SK-N-SH (cell line): ENCODE measurements at regions not wholly inside any gene's neighbourhood (a gene's known extent, or its start where the extent isn't known, plus 50 kb on each side); places are given as distances from the start of the nearest gene placed in this dataset.

Source experiments
- CTCF ChIA-PET: fragments of 300-600, 350-600 bp; formaldehyde crosslinking; extraction: SDS; loops from one replicate; lab custom pipeline; 2021; lab: Yijun Ruan, JAX
- POLR2A ChIA-PET: fragments of 350-600 bp; sonication (Branson Sonifier 250); formaldehyde crosslinking; extraction: SDS; loops from one replicate; lab custom pipeline; 2020; ENCODE audit warnings: antibody characterized with exemption, inconsistent platforms; lab: Yijun Ruan, JAX
- DNase-seq: peaks from one replicate; pipeline ENCODE4 v3.0.0; 2012
- H2AFZ ChIP-seq: fragments of 200-600 bp; sonication (generic); 2 replicates; pipeline ENCODE4 v1.8.1; 2016; ENCODE audit warnings: antibody characterized with exemption, mild to moderate bottlenecking, low read depth
- H3F3A ChIP-seq: fragments of 200-600 bp; sonication (generic); replicated peaks from 2 replicates; pipeline ENCODE3; 2016; ENCODE audit warnings: antibody characterized with exemption, mild to moderate bottlenecking; ENCODE audit not compliant: insufficient read depth
- H3K27ac ChIP-seq, 2 experiments: fragments of 200-500 bp in 1 of 2; fragments of 200-600 bp in 1 of 2; sonication (Bioruptor generic) in 1 of 2; sonication (generic), shearing (Covaris generic) in 1 of 2; 2 replicates each; pipeline versions ENCODE4 v1.5.1 to v1.6.1; 2014 to 2016; ENCODE audit warnings: low read depth in 2 of 2, inconsistent platforms in 1 of 2, low read length in 1 of 2, mild to moderate bottlenecking in 1 of 2, mixed read lengths in 1 of 2
- H3K27me3 ChIP-seq: fragments of 200-600 bp; sonication (generic), shearing (Covaris generic); 2 replicates; pipeline ENCODE4 v1.6.1; 2016; ENCODE audit warnings: mixed run types; ENCODE audit not compliant: insufficient read depth
- H3K36me3 ChIP-seq, 2 experiments: fragments of 200-500 bp in 1 of 2; fragments of 200-600 bp in 1 of 2; sonication (Bioruptor generic) in 1 of 2; sonication (generic) in 1 of 2; replicated peaks in 1 of 2; 2 replicates each; pipeline versions ENCODE3 to v1.5.1; 2014 to 2016; ENCODE audit warnings: low read length in 1 of 2, mild to moderate bottlenecking in 1 of 2; ENCODE audit not compliant: insufficient read depth in 2 of 2, control insufficient read depth in 1 of 2
- H3K4me1 ChIP-seq, 2 experiments: fragments of 200-500 bp in 1 of 2; fragments of 200-600 bp in 1 of 2; sonication (Bioruptor generic) in 1 of 2; sonication (generic), shearing (Covaris generic) in 1 of 2; 2 replicates each; pipeline versions ENCODE4 v1.5.1 to v1.6.1; 2014 to 2016; ENCODE audit warnings: low read depth in 1 of 2, low read length in 1 of 2, mixed run types in 1 of 2; ENCODE audit not compliant: insufficient read depth in 2 of 2, control insufficient read depth in 1 of 2
- H3K4me2 ChIP-seq: fragments of 200-600 bp; sonication (generic), shearing (Covaris generic); 2 replicates; pipeline ENCODE4 v1.6.1; 2017; ENCODE audit warnings: mixed run types
- H3K4me3 ChIP-seq, 2 experiments: fragments of 200-500 bp in 1 of 2; fragments of 200-600 bp in 1 of 2; sonication (Bioruptor generic) in 1 of 2; sonication (generic), shearing (Covaris generic) in 1 of 2; 2 replicates each; pipeline versions ENCODE4 v1.5.1 to v1.8.1; 2014 to 2016; ENCODE audit warnings: low read depth in 2 of 2, inconsistent platforms in 1 of 2, low read length in 1 of 2, mild to moderate bottlenecking in 1 of 2, mixed read lengths in 1 of 2, moderate library complexity in 1 of 2
- H3K79me2 ChIP-seq: fragments of 200-600 bp; sonication (generic); 2 replicates; pipeline ENCODE4 v1.8.1; 2017; ENCODE audit warnings: mild to moderate bottlenecking; ENCODE audit not compliant: insufficient read depth
- H3K9ac ChIP-seq: fragments of 200-600 bp; sonication (generic); 2 replicates; pipeline ENCODE4 v1.6.1; 2017; ENCODE audit warnings: mixed run types
- H3K9me2 ChIP-seq: fragments of 200-600 bp; sonication (generic); 2 replicates; pipeline ENCODE4 v1.6.1; 2017; ENCODE audit warnings: mixed run types
- H3K9me3 ChIP-seq: fragments of 200-600 bp; sonication (generic); 2 replicates; pipeline ENCODE4 v1.6.1; 2017; ENCODE audit warnings: mixed run types, mild to moderate bottlenecking, moderate library complexity
- H4K20me1 ChIP-seq: fragments of 200-600 bp; sonication (generic); 2 replicates; pipeline ENCODE4 v1.6.1; 2017; ENCODE audit warnings: mild to moderate bottlenecking, mixed run types; ENCODE audit not compliant: insufficient read depth
- EZH2phosphoT487 ChIP-seq: fragments of 200-600 bp; sonication (generic); IDR thresholded peaks from 2 replicates; pipeline ENCODE4 v1.6.1; 2017; ENCODE audit warnings: low read depth, mixed run types, mild to moderate bottlenecking, antibody characterized with exemption, moderate library complexity, borderline replicate concordance
- FOSL2 ChIP-seq: IDR thresholded peaks from 2 replicates; pipeline ENCODE4 v1.4.0; 2012; ENCODE audit warnings: low read depth, mild to moderate bottlenecking, moderate library complexity, borderline replicate concordance
- FOXM1 ChIP-seq: IDR thresholded peaks from 2 replicates; pipeline ENCODE4 v1.4.0; 2012; ENCODE audit warnings: low read depth, mild to moderate bottlenecking
- JUND ChIP-seq: IDR thresholded peaks from 2 replicates; pipeline ENCODE4 v1.4.0; 2012
- MEF2A ChIP-seq: IDR thresholded peaks from 2 replicates; pipeline ENCODE4 v1.4.0; 2012; ENCODE audit warnings: low read depth, borderline replicate concordance
- MXI1 ChIP-seq: IDR thresholded peaks from 2 replicates; pipeline ENCODE4 v1.6.1; 2012; ENCODE audit warnings: mild to moderate bottlenecking, low read depth, low read length, improper control_type of control experiment
- NFIC ChIP-seq: IDR thresholded peaks from 2 replicates; pipeline ENCODE4 v1.4.0; 2012; ENCODE audit warnings: borderline replicate concordance
- POLR2AphosphoS5 ChIP-seq: IDR thresholded peaks from 2 replicates; pipeline ENCODE4 v1.6.1; 2012; ENCODE audit warnings: low read depth, low read length
- RAD21 ChIP-seq: IDR thresholded peaks from 2 replicates; pipeline ENCODE4 v1.6.1; 2012; ENCODE audit warnings: mild to moderate bottlenecking, low read length
- RCOR1 ChIP-seq: fragments of 150-350 bp; IDR thresholded peaks from 2 replicates; pipeline ENCODE4 v1.6.1; 2017; ENCODE audit warnings: antibody characterized with exemption, low read length
- RFX5 ChIP-seq: IDR thresholded peaks from 2 replicates; pipeline ENCODE4 v1.6.1; 2012; ENCODE audit warnings: mild to moderate bottlenecking, improper control_type of control experiment, low read length
- RXRA ChIP-seq: IDR thresholded peaks from 2 replicates; pipeline ENCODE4 v1.4.0; 2012; ENCODE audit warnings: low read depth, mild to moderate bottlenecking, borderline replicate concordance
- TCF12 ChIP-seq: IDR thresholded peaks from 2 replicates; pipeline ENCODE4 v1.4.0; 2012
- YY1 ChIP-seq: IDR thresholded peaks from 2 replicates; pipeline ENCODE4 v1.4.0; 2012; ENCODE audit warnings: low read depth, mild to moderate bottlenecking
- WGBS: methylation state at CpG from one replicate; pipeline ENCODE4 v1.1.6; 2017; ENCODE audit warnings: low lambda C conversion rate; 5-methylcytosine and 5-hydroxymethylcytosine counted together
- TF ChIP-seq, protein P1 (sequence below): fragments of 150-350 bp; IDR thresholded peaks from 2 replicates; pipeline ENCODE4 v1.6.1; 2016; ENCODE audit warnings: mild to moderate bottlenecking, low read depth, low read length
- TF ChIP-seq, protein P2 (sequence below): IDR thresholded peaks from 2 replicates; pipeline ENCODE4 v1.4.0; 2012; ENCODE audit warnings: low read depth
- TF ChIP-seq, protein P3 (sequence below): fragments of 150-350 bp; IDR thresholded peaks from 2 replicates; pipeline ENCODE4 v1.6.1; 2017; ENCODE audit warnings: antibody characterized with exemption, low read length, low read depth, borderline replicate concordance
- TF ChIP-seq, protein P4 (sequence below): IDR thresholded peaks from 2 replicates; pipeline ENCODE4 v1.6.1; 2012; ENCODE audit warnings: mild to moderate bottlenecking, low read depth, low read length, moderate library complexity

DNA sequence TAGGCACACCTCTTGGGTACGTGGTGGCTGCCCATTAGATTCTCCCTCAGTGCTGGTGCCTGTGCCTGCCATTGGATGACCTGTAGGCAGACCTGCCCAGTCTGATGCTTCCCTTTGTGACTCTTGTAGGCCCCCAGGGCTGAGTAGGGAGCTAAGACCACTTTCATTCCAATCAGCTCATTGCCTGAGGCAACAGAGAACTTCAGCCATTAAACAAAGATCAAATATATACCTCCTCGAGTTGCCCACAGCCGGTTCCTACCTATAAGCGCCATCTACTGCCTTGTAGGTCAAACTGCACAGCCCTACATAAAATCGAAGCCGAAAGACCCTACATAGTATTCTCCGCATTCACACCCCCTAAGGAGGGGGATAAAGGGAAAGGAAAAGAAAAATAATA lies 184.6 kb downstream of the ETAA1 start (continued):
- TF ChIP-seq, protein P1, sequence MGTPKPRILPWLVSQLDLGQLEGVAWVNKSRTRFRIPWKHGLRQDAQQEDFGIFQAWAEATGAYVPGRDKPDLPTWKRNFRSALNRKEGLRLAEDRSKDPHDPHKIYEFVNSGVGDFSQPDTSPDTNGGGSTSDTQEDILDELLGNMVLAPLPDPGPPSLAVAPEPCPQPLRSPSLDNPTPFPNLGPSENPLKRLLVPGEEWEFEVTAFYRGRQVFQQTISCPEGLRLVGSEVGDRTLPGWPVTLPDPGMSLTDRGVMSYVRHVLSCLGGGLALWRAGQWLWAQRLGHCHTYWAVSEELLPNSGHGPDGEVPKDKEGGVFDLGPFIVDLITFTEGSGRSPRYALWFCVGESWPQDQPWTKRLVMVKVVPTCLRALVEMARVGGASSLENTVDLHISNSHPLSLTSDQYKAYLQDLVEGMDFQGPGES, result no peak
- TF ChIP-seq RFX5 (no peak), RXRA (no peak), FOSL2 (no peak), MXI1 (no peak), MEF2A (no peak), RAD21 (no peak)
- TF ChIP-seq, protein P2, sequence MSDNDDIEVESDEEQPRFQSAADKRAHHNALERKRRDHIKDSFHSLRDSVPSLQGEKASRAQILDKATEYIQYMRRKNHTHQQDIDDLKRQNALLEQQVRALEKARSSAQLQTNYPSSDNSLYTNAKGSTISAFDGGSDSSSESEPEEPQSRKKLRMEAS, result no peak

GRCh38 chr2:67583185-67583584 lies 186.1 kb downstream of the ETAA1 start:
- no peaks in the 10 kb centered on the region for H3F3A ChIP-seq
- H3K4me2 ChIP-seq, result no peak overlapping the region
- H3K9me3 ChIP-seq, result peaks cover 12% of the 10 kb centered on the region; the same call in 1 of the 2 replicates
- no peaks in the 10 kb centered on the region for H3K27me3 ChIP-seq
- no peak overlapping the region for H2AFZ ChIP-seq
- H3K27ac ChIP-seq, result no peak overlapping the region
- no peak overlapping the region for H3K9ac ChIP-seq
- CTCF ChIA-PET, result interaction anchor here (0.8 kb wide), 1 partner anchor 10 kb away, joined by 3 read pairs; no protein-coding TSS in a partner anchor
- no peak overlapping the region for H3K4me3 ChIP-seq
- POLR2A ChIA-PET, result no interaction called here
- no peak for DNase-seq
- H3K79me2 ChIP-seq, result no peaks in the 10 kb centered on the region
- TF ChIP-seq JUND (no peak), POLR2AphosphoS5 (no peak), EZH2phosphoT487 (no peak), RXRA (no peak), TCF12 (no peak), YY1 (no peak), FOXM1 (no peak), RCOR1 (no peak), NFIC (no peak), MXI1 (no peak)
- TF ChIP-seq, protein P3, sequence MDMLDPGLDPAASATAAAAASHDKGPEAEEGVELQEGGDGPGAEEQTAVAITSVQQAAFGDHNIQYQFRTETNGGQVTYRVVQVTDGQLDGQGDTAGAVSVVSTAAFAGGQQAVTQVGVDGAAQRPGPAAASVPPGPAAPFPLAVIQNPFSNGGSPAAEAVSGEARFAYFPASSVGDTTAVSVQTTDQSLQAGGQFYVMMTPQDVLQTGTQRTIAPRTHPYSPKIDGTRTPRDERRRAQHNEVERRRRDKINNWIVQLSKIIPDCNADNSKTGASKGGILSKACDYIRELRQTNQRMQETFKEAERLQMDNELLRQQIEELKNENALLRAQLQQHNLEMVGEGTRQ, result no peak
- TF ChIP-seq, protein P4, sequence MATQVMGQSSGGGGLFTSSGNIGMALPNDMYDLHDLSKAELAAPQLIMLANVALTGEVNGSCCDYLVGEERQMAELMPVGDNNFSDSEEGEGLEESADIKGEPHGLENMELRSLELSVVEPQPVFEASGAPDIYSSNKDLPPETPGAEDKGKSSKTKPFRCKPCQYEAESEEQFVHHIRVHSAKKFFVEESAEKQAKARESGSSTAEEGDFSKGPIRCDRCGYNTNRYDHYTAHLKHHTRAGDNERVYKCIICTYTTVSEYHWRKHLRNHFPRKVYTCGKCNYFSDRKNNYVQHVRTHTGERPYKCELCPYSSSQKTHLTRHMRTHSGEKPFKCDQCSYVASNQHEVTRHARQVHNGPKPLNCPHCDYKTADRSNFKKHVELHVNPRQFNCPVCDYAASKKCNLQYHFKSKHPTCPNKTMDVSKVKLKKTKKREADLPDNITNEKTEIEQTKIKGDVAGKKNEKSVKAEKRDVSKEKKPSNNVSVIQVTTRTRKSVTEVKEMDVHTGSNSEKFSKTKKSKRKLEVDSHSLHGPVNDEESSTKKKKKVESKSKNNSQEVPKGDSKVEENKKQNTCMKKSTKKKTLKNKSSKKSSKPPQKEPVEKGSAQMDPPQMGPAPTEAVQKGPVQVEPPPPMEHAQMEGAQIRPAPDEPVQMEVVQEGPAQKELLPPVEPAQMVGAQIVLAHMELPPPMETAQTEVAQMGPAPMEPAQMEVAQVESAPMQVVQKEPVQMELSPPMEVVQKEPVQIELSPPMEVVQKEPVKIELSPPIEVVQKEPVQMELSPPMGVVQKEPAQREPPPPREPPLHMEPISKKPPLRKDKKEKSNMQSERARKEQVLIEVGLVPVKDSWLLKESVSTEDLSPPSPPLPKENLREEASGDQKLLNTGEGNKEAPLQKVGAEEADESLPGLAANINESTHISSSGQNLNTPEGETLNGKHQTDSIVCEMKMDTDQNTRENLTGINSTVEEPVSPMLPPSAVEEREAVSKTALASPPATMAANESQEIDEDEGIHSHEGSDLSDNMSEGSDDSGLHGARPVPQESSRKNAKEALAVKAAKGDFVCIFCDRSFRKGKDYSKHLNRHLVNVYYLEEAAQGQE, result no peak
- WGBS, result 87% methylated on average over 2 of the region's 2 CpGs
- no peaks in the 10 kb centered on the region for H3K36me3 ChIP-seq
- no peaks in the 10 kb centered on the region for H3K9me2 ChIP-seq
- H4K20me1 ChIP-seq, result no peaks in the 10 kb centered on the region
- no peaks in the 10 kb centered on the region for H3K4me1 ChIP-seq
